Suppressor macrophage (primary cell): ENCODE measurements at regions not wholly inside any gene's neighbourhood (a gene's known extent, or its start where the extent isn't known, plus 50 kb on each side); places are given as distances from the start of the nearest gene placed in this dataset.

Experiments used
- DNase-seq, 4 experiments: peaks; one replicate each; pipeline ENCODE4 v3.0.0-alpha.2; 2020 to 2022

DNA sequence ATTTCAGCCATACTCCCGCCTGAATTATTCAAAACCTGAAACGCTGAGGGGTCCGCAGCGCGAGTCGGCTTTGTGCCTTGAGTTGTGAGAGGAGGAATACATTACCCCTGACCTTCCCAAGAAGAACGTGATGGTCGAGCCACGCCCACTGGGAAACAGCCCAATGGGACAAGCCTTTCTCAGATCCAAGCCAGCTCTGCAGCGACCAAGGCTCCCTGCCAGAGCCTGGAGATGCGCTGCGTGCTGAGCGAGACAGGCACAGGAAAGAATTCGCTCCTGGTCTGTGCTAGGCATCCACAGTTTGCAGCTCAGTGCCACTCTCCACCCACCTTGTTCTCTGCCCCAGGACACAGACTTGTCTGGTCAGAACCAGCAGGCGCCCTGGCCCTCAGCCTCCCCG lies 74.1 kb upstream of the GLI2 start:
- DNase-seq: no peak

- no peak for DNase-seq
Measured at GRCh38 chr2:120662046-120662445, 73.6 kb upstream of the GLI2 start.

DNA sequence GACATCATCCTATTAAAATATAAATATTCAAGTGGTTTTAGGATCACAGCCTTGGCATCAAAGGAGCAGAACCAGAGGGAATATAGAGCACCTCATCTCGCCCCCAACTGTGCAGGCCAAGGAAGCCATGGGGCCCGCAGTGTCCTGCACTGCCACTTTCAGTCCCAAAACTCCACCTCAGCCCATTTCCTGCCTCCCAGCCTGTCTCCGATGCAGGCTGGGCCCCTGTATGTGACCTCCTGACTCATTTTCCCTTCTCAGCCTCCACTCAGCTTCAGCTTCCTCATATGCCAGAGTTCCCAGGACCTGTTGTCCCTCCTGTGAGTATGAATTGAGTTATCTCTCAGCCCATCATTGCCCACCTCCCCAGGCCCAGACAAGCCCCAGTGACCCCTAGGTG lies 72.9 kb upstream of the GLI2 start:
- no peak for DNase-seq

DNA sequence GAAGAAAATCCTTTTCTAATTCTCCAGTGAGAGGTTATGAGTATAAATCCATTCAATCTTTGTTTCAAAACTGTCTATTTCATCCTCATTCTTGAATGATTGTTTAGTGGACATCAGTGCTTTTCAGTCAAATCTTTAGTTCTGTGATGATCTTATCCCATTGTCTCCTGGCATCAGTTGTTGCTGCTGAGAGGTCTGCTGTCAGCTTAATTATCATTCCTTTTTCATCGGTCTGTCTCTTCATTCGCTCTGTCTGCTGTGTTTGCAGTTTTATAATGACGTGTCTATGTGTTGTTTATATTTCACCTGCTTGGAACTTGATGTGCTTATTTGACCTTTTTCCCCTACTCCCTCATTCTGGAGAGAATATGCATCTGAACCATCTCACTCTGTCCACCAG lies 69.2 kb upstream of the GLI2 start:
- no peak for DNase-seq

- DNase-seq: no peak
Measured at GRCh38 chr2:120667981-120668380, 67.7 kb upstream of the GLI2 start.

DNA sequence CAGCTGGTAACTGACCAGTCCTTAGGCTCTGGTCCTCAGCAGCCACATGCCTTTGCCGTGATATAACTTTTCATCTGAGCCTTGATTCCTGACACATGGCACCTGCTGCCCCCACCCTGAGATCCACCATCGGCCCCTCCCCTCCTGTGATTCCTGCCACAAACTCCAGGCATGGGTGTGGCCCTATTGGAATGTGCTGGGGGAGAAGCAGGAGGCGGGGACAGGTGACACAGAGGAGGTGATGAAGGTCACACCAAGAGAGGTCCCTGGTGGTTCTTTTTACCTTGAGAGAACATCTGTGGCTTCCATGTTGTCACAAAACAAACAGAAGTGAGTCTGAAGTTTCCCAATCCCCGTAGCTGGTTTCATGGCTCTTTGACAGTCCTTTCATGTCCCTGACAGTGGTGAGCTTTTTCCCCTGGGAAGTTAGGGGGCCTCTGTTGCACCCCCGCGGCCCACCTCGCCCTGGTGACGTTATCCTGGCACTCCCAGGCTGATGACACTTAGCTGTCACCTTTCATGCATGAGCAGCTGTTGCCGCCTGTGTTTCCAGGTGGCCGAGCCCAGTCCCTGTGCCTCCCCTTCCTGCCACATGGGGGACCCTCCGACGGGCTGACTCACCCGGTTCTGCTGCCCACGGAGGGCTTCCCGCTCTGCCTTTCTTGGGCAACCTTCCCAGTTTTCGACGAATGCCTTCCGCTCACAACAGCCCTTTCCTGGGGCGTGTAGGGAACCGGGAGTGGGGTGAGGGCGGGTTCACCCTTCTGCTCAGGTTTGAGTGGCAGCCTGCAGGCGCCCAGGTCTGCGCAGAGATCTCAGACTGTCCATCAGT lies 66.3 kb upstream of the GLI2 start:
- peak in 2 of 4 experiments; percentile 9 to 14 for DNase-seq

- no peak for DNase-seq
Measured at GRCh38 chr2:120669971-120670370, 65.7 kb upstream of the GLI2 start.

DNA sequence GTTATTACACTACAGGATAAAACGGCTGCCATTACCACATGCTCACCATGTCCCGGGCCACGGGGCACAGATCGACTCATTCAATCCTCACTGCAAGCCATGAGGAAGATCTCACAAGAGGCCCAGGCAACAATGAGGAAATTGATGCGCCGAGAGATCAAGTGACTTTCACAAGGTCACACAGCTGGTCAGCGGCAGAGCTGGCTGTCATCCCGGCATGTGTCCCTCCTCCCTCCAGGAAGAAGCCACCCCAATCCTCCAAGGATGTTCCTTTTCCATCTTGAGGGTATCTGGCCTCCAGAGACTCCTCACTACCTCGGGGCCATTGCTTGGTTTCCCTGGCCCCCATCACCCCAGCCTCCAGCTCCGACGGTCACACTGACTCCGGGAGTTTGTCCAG lies 65.3 kb upstream of the GLI2 start:
- DNase-seq: no peak

DNA sequence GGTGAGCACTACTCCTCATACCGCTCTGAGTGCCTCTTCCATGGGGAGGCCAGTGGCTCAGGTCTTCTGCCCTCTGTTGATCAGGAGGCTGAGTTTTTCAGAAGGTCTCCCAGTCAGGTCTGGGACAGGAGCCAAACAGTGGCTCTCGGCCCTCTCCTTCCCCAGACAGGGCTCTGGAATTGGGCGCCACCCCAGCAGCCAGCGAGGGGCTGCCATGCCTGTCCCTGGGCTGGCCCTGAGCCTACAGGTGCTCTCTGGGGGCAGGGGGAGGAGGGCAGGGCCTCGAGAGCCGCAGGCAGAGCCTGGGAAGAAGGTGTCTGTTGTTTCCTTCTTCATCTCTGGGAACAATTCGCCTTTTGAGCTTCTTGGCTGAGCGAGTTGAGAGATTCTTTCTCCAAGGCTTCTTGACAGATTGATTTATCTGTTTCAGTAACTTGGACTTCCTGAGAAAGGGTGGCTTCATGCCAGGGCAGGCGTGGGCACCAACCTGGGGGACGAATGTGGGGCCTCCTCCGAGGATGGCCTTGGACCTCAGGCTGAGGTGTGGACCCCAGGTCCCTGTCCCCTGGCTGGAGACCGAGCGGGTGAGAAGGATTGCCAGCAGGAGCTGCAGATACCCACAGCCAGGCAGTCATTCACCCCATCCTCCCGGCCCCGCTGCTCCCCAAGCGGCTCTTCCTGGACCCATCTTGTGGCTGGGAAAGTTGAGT lies 64.7 kb upstream of the GLI2 start:
- DNase-seq: no peak

- DNase-seq: no peak
Measured at GRCh38 chr2:120672526-120673204, 63.0 kb upstream of the GLI2 start.

DNA sequence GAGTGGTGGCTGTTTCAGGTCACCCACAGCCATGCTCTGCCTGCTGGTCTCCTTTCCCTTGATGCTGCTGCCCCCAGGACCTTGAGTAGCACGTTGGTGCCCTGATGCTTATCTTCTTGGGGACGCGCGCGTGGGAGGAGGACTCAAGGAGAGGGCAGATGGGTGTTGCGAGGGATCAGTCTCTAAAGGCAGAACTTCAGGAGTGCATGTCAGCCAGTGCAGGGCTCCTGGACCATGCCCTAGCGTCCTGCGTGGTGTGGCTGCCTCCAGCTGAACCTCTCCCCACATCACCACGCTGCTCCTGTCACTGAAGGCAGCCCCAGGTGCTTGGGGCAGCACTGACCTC lies 62.5 kb upstream of the GLI2 start:
- DNase-seq: no peak

GRCh38 chr2:120673571-120674061 lies 62.1 kb upstream of the GLI2 start:
- no peak for DNase-seq

DNA sequence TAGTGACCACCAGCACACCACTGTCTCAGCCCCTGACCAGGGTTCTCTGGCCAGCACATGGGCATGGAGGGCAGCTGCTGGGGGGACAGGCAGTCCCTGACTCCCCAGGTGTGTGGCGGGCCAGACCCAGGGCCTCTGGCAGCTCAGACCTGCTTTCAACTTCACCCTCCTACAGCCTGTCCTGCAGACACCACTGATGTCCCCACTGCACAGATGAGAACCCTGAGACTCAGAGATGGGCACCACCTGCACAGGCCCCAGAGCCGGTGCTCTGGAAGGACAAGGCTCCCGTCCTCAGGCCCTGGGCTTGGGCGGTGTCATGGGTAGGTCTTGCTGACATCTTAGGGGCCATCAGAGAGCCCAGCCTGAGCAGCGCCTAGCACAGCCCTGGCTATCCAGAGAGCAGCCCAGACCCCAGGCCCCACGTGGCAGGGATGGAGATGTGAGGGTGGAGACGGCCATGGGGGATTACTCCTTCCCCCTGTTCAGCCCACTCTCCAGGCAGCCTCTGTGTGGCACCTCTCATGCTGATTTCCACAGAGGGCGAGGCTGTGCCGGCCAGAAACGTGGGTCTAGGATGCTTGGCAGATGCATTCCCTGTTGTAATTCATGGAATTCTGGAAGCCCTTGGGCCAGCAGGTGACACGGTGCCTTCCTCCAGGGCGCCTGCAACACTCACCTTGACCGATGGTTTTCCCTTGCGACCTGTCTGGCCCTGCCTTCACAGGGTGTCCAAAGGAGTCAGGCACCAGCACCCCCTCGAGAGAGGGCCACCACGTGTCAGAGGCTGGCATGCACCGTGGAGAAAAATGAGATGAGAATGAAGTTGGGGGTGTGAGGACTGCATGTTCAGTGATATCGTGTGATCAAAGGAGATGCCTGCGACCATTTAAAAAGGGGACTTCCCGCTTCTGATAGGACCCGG lies 61.2 kb upstream of the GLI2 start:
- no peak for DNase-seq

- peak; percentile 59 to 73 (median 66) for DNase-seq
Measured at GRCh38 chr2:120675460-120676130, 60.1 kb upstream of the GLI2 start.

GRCh38 chr2:120677221-120677620 lies 58.4 kb upstream of the GLI2 start:
- no peak for DNase-seq

DNA sequence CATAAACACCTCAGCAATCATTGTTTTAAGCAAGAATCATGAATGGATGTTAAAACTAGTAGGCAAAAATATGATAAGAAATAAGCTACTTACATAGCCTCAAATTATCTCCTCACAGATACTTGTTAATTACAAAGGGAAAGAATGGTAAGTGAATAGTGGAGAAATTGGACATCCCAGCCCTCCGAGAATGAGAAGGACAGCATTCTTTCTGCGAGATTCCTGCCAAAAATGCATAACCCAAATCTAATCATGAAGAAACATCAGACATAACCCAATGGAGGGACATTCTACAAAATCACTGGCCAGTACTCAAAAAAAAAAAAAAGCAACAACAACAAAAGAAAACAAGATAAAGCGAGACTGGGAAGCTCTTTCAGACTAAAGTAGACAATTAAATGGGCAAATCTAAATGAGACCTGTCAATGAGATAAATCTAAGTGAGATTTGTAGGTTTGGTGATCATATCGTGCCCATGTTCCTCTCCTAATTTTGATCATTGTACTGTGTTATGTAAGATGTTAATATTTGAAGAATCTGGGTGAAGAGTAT lies 57.9 kb upstream of the GLI2 start:
- DNase-seq: no peak

GRCh38 chr2:120678251-120678650 lies 57.4 kb upstream of the GLI2 start:
- no peak for DNase-seq

- no peak for DNase-seq
Measured at GRCh38 chr2:120678926-120679325, 56.7 kb upstream of the GLI2 start.

GRCh38 chr2:120679526-120679925 lies 56.1 kb upstream of the GLI2 start:
- no peak for DNase-seq

GRCh38 chr2:120680136-120680761 lies 55.4 kb upstream of the GLI2 start:
- DNase-seq: peak; percentile 81 to 88 (median 85)

DNA sequence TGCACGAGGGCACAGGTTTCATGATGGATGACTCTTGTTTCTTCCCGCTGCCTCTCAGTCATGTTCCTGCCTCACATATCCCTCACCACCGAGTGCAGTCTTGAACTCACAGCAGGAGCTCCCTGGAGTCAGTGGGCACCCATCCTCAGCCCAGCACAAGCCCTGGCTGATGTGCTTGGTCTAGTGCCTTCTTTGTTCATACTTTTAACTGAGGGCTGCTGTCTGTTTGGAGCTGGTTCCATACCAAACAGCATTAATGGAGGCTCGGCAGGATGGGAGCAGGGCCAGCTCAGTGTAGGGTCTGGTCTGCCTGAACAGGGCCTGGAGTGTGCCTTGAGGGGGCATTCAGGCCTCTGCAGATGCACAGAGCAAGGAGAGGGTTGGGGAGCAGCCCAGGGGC lies 54.5 kb upstream of the GLI2 start:
- DNase-seq: no peak
